ENCODE measurements at regions not wholly inside any gene's neighbourhood (a gene's known extent, or its start where the extent isn't known, plus 50 kb on each side); places are given as distances from the start of the nearest gene placed in this dataset.

DNA sequence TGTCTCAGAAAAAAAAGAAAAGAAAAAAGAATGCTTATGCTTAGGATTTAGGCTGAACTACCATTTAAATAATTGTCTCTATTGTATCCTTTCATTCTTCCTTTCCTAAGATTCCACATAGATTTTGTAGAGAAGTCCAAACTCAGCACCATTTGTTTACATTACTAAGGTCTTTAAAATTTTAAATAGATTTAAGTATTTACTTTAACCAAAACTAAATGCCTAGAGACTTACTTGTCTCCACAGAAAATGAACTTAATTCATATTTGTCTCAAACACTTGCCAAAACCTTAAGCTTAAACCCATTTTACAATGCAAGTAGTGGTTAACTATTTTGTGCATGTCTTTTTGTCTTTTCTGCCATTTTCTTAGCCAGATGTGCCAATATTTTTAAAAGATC is 54.1 kb upstream of the ABI1 start:
- peaks cover 4% of the 10 kb centered on the region for H3K27me3 Mint-ChIP-seq
- no peaks in the 10 kb centered on the region for H3K4me1 ChIP-seq (ENCODE audit: insufficient read depth, low read length)
- H3K27me3 ChIP-seq (ENCODE audit: control insufficient read depth in 1 of 2, insufficient read depth in 2 of 2, low read length in 2 of 2): no peaks in the 10 kb centered on the region
- H3K27ac Mint-ChIP-seq: no peak overlapping the region
- ChIA-PET POLR2A (no interaction called here), CTCF (no interaction called here)
- ATAC-seq (ENCODE audit: poor library complexity): no peak
- H3K9me3 ChIP-seq (ENCODE audit: control insufficient read depth in 1 of 2, insufficient read depth in 1 of 2, low read length in 2 of 2): no peaks in the 10 kb centered on the region
- DNase-seq: no peak
- no peak overlapping the region for H3K4me3 ChIP-seq (ENCODE audit: low read length)
- TF ChIP-seq, protein P1, sequence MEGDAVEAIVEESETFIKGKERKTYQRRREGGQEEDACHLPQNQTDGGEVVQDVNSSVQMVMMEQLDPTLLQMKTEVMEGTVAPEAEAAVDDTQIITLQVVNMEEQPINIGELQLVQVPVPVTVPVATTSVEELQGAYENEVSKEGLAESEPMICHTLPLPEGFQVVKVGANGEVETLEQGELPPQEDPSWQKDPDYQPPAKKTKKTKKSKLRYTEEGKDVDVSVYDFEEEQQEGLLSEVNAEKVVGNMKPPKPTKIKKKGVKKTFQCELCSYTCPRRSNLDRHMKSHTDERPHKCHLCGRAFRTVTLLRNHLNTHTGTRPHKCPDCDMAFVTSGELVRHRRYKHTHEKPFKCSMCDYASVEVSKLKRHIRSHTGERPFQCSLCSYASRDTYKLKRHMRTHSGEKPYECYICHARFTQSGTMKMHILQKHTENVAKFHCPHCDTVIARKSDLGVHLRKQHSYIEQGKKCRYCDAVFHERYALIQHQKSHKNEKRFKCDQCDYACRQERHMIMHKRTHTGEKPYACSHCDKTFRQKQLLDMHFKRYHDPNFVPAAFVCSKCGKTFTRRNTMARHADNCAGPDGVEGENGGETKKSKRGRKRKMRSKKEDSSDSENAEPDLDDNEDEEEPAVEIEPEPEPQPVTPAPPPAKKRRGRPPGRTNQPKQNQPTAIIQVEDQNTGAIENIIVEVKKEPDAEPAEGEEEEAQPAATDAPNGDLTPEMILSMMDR (IDR thresholded peaks at IDR 0.05): no peak
- no peaks in the 10 kb centered on the region for H3K4me1 Mint-ChIP-seq (ENCODE audit: low read depth)
- no peak overlapping the region for H3K4me3 Mint-ChIP-seq
- H3K9me3 Mint-ChIP-seq: no peaks in the 10 kb centered on the region
- intact Hi-C loops (cut with DNase I, micrococcal nuclease): no loop called here
- no peaks in the 10 kb centered on the region for H3K36me3 ChIP-seq (ENCODE audit: insufficient read depth, low read length)
- H3K27ac ChIP-seq (ENCODE audit: low read depth in 1 of 2, low read length in 2 of 2): no peak overlapping the region
- H3K36me3 Mint-ChIP-seq (ENCODE audit: low read depth): no peaks in the 10 kb centered on the region

DNA sequence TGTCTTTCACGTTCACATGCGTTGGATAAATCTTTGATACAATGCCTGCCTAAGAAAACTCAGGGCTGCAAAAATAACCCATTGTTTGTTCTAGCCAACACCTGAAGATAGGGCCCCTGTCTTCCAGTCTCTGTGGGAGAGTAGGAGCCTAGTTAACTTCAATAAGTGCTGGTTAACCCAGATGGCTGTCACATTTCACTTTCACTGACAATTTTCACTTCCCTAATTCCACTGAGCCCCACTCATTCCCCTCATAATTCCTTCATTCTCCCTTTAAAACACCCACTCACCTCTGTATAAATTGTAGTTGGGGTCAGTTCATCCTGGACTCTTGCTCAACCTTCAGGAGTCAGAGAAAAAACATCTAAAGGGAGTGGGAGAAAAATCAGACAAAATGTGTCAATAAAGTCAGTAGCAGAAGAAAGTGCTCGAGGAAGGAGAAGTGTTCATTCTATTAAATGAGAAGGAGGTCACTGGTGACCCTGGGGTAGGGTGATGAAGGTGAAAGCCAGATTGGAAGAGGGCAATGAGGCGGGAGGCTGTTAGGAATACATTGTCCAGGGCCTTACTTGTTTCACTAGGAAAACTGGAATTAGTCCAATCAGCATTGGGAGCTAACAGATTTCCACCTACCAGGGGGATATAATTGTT is 51.2 kb upstream of the ABI1 start:
- Histone ChIP-seq H3K36me3 (ENCODE audit: insufficient read depth, low read length) (no peaks in the 10 kb centered on the region), H3K27ac (ENCODE audit: low read depth in 1 of 2, low read length in 2 of 2) (no peak overlapping the region), H3K4me1 (ENCODE audit: insufficient read depth, low read length) (no peaks in the 10 kb centered on the region), H3K9me3 (ENCODE audit: control insufficient read depth in 1 of 2, insufficient read depth in 1 of 2, low read length in 2 of 2) (no peaks in the 10 kb centered on the region), H3K4me3 (ENCODE audit: low read length) (no peak overlapping the region), H3K27me3 (ENCODE audit: control insufficient read depth in 1 of 2, insufficient read depth in 2 of 2, low read length in 2 of 2) (no peaks in the 10 kb centered on the region)
- no peaks in the 10 kb centered on the region for H3K36me3 Mint-ChIP-seq (ENCODE audit: low read depth)
- H3K27ac Mint-ChIP-seq: no peak overlapping the region
- TF ChIP-seq, protein P1 (IDR thresholded peaks at IDR 0.05): no peak
- ChIA-PET POLR2A (no interaction called here), CTCF (no interaction called here)
- no peaks in the 10 kb centered on the region for H3K9me3 Mint-ChIP-seq
- H3K4me3 Mint-ChIP-seq: no peak overlapping the region
- ATAC-seq (ENCODE audit: poor library complexity) (no peak), DNase-seq (no peak)
- peaks cover 4% of the 10 kb centered on the region for H3K27me3 Mint-ChIP-seq
- intact Hi-C loops (cut with DNase I, micrococcal nuclease): no loop called here
- H3K4me1 Mint-ChIP-seq (ENCODE audit: low read depth): no peaks in the 10 kb centered on the region

Data from CD4-positive, alpha-beta T cell (primary cell).